Osteoblast (primary cell): ENCODE measurements at regions not wholly inside any gene's neighbourhood (a gene's known extent, or its start where the extent isn't known, plus 50 kb on each side); places are given as distances from the start of the nearest gene placed in this dataset.
"Not testable (repeated sequence)": the region's sequence is repeated elsewhere in the genome, so short reads cannot be mapped to it uniquely, and the experiment has no call there.

ENCODE experiments used
- DNase-seq: peaks from one replicate; pipeline ENCODE4 v3.0.0; 2011; ENCODE audit warnings: low spot score, mixed read lengths; ENCODE audit not compliant: insufficient read length; ENCODE audit errors: missing footprints
- H2AFZ ChIP-seq: 2 replicates; pipeline ENCODE4 v1.6.0; 2011; ENCODE audit warnings: mild to moderate bottlenecking, low read length
- H3K27ac ChIP-seq: 2 replicates; pipeline ENCODE4 v1.5.1; 2011; ENCODE audit warnings: mild to moderate bottlenecking, low read depth, low read length, moderate library complexity
- H3K27me3 ChIP-seq: 2 replicates; pipeline ENCODE4 v1.6.0; 2012; ENCODE audit warnings: mild to moderate bottlenecking, control low read depth, inconsistent platforms, low read length, moderate library complexity; ENCODE audit not compliant: insufficient read depth
- H3K36me3 ChIP-seq: 2 replicates; pipeline ENCODE4 v1.5.1; 2011; ENCODE audit warnings: mild to moderate bottlenecking, low read length, control low read depth, moderate library complexity; ENCODE audit not compliant: insufficient read depth
- H3K4me1 ChIP-seq: 2 replicates; pipeline ENCODE4 v1.5.1; 2011; ENCODE audit warnings: mild to moderate bottlenecking, low read length, control low read depth, moderate library complexity; ENCODE audit not compliant: insufficient read depth
- H3K4me2 ChIP-seq: 2 replicates; pipeline ENCODE4 v1.6.0; 2011; ENCODE audit warnings: mild to moderate bottlenecking, low read length; ENCODE audit not compliant: insufficient read depth
- H3K4me3 ChIP-seq: fragments of 200-600 bp; sonication (generic); 3 replicates; pipeline ENCODE4 v1.5.1; 2012; ENCODE audit warnings: mild to moderate bottlenecking, low read length, inconsistent platforms; ENCODE audit not compliant: insufficient read depth
- H3K79me2 ChIP-seq: 2 replicates; pipeline ENCODE4 v1.6.0; 2012; ENCODE audit warnings: mild to moderate bottlenecking, low read length, control low read depth, inconsistent platforms; ENCODE audit not compliant: insufficient read depth
- H3K9me3 ChIP-seq: 2 replicates; pipeline ENCODE4 v1.5.1; 2011; ENCODE audit warnings: low read depth, low read length, control low read depth
- H4K20me1 ChIP-seq: 2 replicates; pipeline ENCODE4 v1.6.0; 2012; ENCODE audit warnings: mild to moderate bottlenecking, low read length, control low read depth; ENCODE audit not compliant: insufficient read depth
- TF ChIP-seq, protein P1 (sequence below): IDR thresholded peaks from 2 replicates; pipeline ENCODE4 v1.5.1; 2011; ENCODE audit warnings: mild to moderate bottlenecking, low read depth, low read length, moderate library complexity; ENCODE audit errors: extremely low read depth

DNA sequence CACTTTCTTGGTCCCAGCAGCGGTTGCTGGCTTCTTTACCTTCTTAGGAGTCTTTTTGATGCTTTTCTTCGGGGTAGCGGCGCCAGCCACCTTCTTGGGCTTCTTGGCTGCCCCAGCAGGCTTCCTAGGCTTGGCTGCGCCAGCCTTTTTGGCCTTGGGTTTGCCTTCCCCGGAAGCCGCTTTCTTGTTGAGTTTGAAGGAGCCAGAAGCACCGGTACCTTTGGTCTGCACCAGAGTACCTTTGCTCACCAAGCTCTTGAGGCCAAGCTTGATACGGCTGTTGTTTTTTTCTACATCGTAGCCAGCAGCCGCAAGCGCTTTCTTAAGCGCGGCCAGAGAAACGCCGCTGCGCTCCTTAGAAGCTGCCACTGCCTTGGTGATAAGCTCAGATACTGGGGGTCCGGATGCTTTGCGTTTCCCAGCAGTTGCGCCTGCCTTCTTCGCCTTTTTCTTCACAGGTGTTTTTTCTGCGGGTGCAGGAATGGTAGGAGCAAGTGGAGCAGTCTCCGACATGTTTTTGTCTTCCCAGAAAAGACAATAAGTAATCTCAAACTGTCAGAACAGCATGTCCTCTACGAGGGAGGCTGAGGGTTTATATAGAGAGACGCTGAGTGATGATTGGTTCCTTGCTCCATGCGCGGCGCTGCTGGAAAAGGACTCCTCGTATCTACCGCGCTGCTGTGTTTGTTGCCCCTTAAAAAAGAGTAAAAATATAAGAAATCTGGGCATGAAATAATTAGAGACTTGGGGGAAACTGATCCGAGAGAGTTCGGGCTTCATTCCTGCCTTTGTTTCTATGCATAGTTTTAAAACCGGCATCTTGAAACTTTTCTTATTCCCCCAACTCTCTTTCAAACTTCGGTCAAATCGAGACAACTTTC, 130.3 kb upstream of the BTN3A2 start:
- H3K27ac ChIP-seq, result peak overlapping the region; percentile 42
- peak overlapping the region; percentile 98 for H3K4me2 ChIP-seq
- peaks cover 23% of the 10 kb centered on the region for H3K4me1 ChIP-seq
- no peaks in the 10 kb centered on the region for H3K27me3 ChIP-seq
- H2AFZ ChIP-seq, result peak overlapping the region; percentile 99
- H3K9me3 ChIP-seq, result no peaks in the 10 kb centered on the region
- H3K79me2 ChIP-seq, result no peaks in the 10 kb centered on the region
- no peaks in the 10 kb centered on the region for H3K36me3 ChIP-seq
- peak; percentile 71 for DNase-seq
- peak overlapping the region; percentile 75 for H3K4me3 ChIP-seq
- TF ChIP-seq, protein P1, sequence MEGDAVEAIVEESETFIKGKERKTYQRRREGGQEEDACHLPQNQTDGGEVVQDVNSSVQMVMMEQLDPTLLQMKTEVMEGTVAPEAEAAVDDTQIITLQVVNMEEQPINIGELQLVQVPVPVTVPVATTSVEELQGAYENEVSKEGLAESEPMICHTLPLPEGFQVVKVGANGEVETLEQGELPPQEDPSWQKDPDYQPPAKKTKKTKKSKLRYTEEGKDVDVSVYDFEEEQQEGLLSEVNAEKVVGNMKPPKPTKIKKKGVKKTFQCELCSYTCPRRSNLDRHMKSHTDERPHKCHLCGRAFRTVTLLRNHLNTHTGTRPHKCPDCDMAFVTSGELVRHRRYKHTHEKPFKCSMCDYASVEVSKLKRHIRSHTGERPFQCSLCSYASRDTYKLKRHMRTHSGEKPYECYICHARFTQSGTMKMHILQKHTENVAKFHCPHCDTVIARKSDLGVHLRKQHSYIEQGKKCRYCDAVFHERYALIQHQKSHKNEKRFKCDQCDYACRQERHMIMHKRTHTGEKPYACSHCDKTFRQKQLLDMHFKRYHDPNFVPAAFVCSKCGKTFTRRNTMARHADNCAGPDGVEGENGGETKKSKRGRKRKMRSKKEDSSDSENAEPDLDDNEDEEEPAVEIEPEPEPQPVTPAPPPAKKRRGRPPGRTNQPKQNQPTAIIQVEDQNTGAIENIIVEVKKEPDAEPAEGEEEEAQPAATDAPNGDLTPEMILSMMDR, result no peak
- H4K20me1 ChIP-seq, result no peaks in the 10 kb centered on the region

DNA sequence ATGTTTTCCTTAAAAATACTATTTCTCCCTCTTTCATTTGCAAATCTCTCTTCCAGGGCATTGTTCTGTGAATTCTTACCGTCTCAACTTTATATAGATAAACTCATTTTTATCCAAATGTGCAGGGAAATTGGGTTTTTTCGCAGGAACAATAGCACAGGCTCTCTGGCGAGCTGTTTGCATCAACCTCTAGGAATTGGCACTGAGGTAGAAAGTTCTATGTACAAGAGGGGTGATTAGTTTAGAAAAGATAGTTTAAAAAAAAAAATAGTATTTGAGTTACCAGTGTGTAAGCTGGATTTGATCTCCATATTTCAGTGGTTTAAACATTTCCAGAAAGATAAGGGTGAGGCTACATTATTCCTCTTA, 129.7 kb upstream of the BTN3A2 start:
- H3K36me3 ChIP-seq, result no peaks in the 10 kb centered on the region
- no peaks in the 10 kb centered on the region for H3K79me2 ChIP-seq
- H3K4me3 ChIP-seq, result peak overlapping the region; percentile 75
- TF ChIP-seq, protein P1, result no peak
- H2AFZ ChIP-seq, result peak overlapping the region; percentile 99
- peaks cover 19% of the 10 kb centered on the region for H3K4me1 ChIP-seq
- no peaks in the 10 kb centered on the region for H4K20me1 ChIP-seq
- peak overlapping the region; percentile 42 for H3K27ac ChIP-seq
- H3K4me2 ChIP-seq, result peak overlapping the region; percentile 98
- no peak for DNase-seq
- H3K27me3 ChIP-seq, result no peaks in the 10 kb centered on the region
- H3K9me3 ChIP-seq, result no peaks in the 10 kb centered on the region

DNA sequence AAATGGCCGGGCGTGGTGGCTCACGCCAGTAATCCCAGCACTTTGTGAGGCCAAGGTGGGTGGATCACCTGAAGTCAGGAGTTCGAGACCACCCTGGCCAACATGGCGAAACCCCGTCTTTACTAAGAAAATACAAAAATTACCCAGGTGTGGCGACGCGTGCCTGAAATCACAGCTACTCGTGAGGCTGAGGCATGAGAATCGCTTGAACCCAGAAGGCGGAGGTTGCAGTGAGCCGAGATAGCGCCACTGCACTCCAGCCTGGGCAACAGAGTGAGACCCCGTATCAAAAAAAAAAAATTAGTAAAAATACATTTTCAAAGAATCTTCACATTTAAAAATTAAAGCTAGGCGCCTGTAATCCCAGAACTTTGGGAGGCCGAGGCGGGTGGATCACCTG, 125.6 kb upstream of the BTN3A2 start:
- H3K79me2 ChIP-seq, H3K27me3 ChIP-seq, H3K27ac ChIP-seq, H2AFZ ChIP-seq, H4K20me1 ChIP-seq, H3K4me1 ChIP-seq, H3K36me3 ChIP-seq, H3K9me3 ChIP-seq, H3K4me2 ChIP-seq, H3K4me3 ChIP-seq, DNase-seq: not testable (repeated sequence)

DNA sequence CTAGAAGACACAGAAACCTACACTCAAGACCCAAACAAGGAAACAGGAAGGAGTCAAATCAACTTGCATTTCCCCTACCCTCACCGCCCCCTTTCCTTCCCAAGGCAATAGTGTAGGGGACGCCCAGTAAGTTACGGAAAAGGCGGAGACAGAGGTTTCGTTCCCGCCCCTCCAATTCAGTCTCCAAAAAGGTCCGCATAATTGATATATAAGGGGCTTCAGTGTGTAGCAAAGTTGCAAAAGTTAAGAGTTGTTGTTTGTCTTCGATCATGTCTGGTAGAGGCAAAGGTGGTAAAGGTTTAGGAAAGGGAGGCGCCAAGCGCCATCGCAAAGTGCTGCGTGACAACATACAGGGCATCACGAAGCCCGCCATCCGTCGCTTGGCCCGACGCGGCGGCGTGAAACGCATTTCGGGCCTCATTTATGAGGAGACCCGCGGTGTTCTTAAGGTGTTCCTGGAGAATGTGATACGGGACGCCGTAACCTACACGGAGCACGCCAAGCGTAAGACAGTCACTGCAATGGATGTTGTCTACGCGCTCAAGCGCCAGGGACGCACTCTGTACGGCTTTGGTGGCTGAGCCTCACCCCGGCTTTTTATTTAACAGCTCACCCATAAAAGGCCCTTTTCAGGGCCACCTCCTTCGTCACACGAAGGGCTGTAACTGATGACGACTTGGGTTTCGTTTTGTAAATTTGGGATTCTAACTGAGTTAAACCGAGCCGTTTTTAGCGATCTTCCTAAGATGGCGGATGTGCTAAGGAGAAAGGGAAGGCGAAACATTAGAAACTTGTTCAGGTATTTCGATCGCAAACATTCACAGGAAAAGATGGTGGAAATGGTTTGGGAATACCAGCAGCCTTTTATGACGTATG, 124.6 kb upstream of the BTN3A2 start:
- H3K27me3 ChIP-seq, result no peaks in the 10 kb centered on the region
- peaks cover 2% of the 10 kb centered on the region for H3K4me1 ChIP-seq
- H3K4me2 ChIP-seq, result peak overlapping the region; percentile 95
- H3K9me3 ChIP-seq, result no peaks in the 10 kb centered on the region
- H3K79me2 ChIP-seq, result no peaks in the 10 kb centered on the region
- peak; percentile 65 for DNase-seq
- TF ChIP-seq, protein P1, result no peak
- H3K27ac ChIP-seq, result peak overlapping the region; percentile 91
- H4K20me1 ChIP-seq, result no peaks in the 10 kb centered on the region
- no peaks in the 10 kb centered on the region for H3K36me3 ChIP-seq
- peak overlapping the region; percentile 79 for H3K4me3 ChIP-seq
- peak overlapping the region; percentile 91 for H2AFZ ChIP-seq
